ENCODE measurements at regions not wholly inside any gene's neighbourhood (a gene's known extent, or its start where the extent isn't known, plus 50 kb on each side); places are given as distances from the start of the nearest gene placed in this dataset.
"Not testable (repeated sequence)": the region's sequence is repeated elsewhere in the genome, so short reads cannot be mapped to it uniquely, and the experiment has no call there.

GRCh38 chr5:136814619-136815378 is 449.5 kb upstream of the TRPC7 start:
- no peak overlapping the region for H2AFZ ChIP-seq (ENCODE audit: low read depth, low read length)
- no peak overlapping the region for H3K4me3 ChIP-seq (ENCODE audit: low read depth in 1 of 2, low read length in 2 of 2)
- TF ChIP-seq, protein P1, sequence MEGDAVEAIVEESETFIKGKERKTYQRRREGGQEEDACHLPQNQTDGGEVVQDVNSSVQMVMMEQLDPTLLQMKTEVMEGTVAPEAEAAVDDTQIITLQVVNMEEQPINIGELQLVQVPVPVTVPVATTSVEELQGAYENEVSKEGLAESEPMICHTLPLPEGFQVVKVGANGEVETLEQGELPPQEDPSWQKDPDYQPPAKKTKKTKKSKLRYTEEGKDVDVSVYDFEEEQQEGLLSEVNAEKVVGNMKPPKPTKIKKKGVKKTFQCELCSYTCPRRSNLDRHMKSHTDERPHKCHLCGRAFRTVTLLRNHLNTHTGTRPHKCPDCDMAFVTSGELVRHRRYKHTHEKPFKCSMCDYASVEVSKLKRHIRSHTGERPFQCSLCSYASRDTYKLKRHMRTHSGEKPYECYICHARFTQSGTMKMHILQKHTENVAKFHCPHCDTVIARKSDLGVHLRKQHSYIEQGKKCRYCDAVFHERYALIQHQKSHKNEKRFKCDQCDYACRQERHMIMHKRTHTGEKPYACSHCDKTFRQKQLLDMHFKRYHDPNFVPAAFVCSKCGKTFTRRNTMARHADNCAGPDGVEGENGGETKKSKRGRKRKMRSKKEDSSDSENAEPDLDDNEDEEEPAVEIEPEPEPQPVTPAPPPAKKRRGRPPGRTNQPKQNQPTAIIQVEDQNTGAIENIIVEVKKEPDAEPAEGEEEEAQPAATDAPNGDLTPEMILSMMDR (IDR thresholded peaks at IDR 0.05; ENCODE audit: borderline replicate concordance, extremely low read depth, low read length, poor library complexity, severe bottlenecking), result no peak
- no peak for TF ChIP-seq EZH2 (IDR thresholded peaks at IDR 0.05; ENCODE audit: borderline replicate concordance, low read depth, low read length, severe bottlenecking)
- ATAC-seq (ENCODE audit: insufficient read depth, low read depth) (no peak), DNase-seq (no peak)
- no peak overlapping the region for H3K27ac ChIP-seq (ENCODE audit: low read length)
- H3K9me3 ChIP-seq (ENCODE audit: insufficient read depth, low read length, severe bottlenecking), result no peaks in the 10 kb centered on the region
- no peaks in the 10 kb centered on the region for H3K4me1 ChIP-seq (ENCODE audit: insufficient read depth, low read length)
- H3K79me2 ChIP-seq (ENCODE audit: insufficient read depth, low read length), result no peaks in the 10 kb centered on the region
- H3K4me2 ChIP-seq (ENCODE audit: insufficient read depth, low read length), result no peak overlapping the region
- H3K27me3 ChIP-seq (ENCODE audit: insufficient read depth, low read length, poor library complexity), result no peaks in the 10 kb centered on the region
- no peaks in the 10 kb centered on the region for H4K20me1 ChIP-seq (ENCODE audit: insufficient read depth, low read length)
- no peaks in the 10 kb centered on the region for H3K36me3 ChIP-seq (ENCODE audit: insufficient read depth, low read length)
- H3K9ac ChIP-seq (ENCODE audit: low read depth, low read length), result no peak overlapping the region

GRCh38 chr5:136812270-136812669 is 446.9 kb upstream of the TRPC7 start:
- H3K9ac ChIP-seq (ENCODE audit: low read depth, low read length); H3K27ac ChIP-seq (ENCODE audit: low read length); H3K27me3 ChIP-seq (ENCODE audit: insufficient read depth, low read length, poor library complexity); ATAC-seq (ENCODE audit: insufficient read depth, low read depth); H3K79me2 ChIP-seq (ENCODE audit: insufficient read depth, low read length); H3K4me2 ChIP-seq (ENCODE audit: insufficient read depth, low read length); H3K4me1 ChIP-seq (ENCODE audit: insufficient read depth, low read length); H4K20me1 ChIP-seq (ENCODE audit: insufficient read depth, low read length); H2AFZ ChIP-seq (ENCODE audit: low read depth, low read length); H3K9me3 ChIP-seq (ENCODE audit: insufficient read depth, low read length, severe bottlenecking); DNase-seq; H3K4me3 ChIP-seq (ENCODE audit: low read depth in 1 of 2, low read length in 2 of 2); H3K36me3 ChIP-seq (ENCODE audit: insufficient read depth, low read length): not testable (repeated sequence)

DNA sequence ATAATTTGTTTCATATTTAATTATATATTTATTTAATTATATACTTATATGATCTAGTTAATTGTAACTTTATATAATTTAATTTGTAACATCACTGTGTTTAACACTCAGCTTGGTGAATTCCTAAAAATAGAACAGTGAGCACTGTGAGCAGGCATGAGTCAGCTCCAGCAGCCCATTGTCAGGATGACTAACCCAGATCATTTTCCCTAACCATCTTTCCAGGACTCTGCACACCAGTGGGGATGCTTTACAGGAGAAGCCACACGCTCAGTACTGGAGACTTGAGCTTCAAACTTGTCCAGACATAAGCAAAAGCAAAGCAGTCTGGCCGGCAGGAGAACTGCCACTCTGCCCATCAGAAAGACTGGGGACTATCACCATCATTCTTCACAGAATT is 446.2 kb upstream of the TRPC7 start:
- no peaks in the 10 kb centered on the region for H3K27me3 ChIP-seq (ENCODE audit: insufficient read depth, low read length, poor library complexity)
- ATAC-seq (ENCODE audit: insufficient read depth, low read depth), result no peak
- no peaks in the 10 kb centered on the region for H3K79me2 ChIP-seq (ENCODE audit: insufficient read depth, low read length)
- no peak overlapping the region for H2AFZ ChIP-seq (ENCODE audit: low read depth, low read length)
- no peaks in the 10 kb centered on the region for H4K20me1 ChIP-seq (ENCODE audit: insufficient read depth, low read length)
- no peak overlapping the region for H3K4me2 ChIP-seq (ENCODE audit: insufficient read depth, low read length)
- H3K36me3 ChIP-seq (ENCODE audit: insufficient read depth, low read length), result no peaks in the 10 kb centered on the region
- no peak overlapping the region for H3K27ac ChIP-seq (ENCODE audit: low read length)
- H3K9me3 ChIP-seq (ENCODE audit: insufficient read depth, low read length, severe bottlenecking), result no peaks in the 10 kb centered on the region
- H3K9ac ChIP-seq (ENCODE audit: low read depth, low read length), result no peak overlapping the region
- DNase-seq, result no peak
- TF ChIP-seq, protein P1 (IDR thresholded peaks at IDR 0.05; ENCODE audit: borderline replicate concordance, extremely low read depth, low read length, poor library complexity, severe bottlenecking), result no peak
- TF ChIP-seq EZH2 (IDR thresholded peaks at IDR 0.05; ENCODE audit: borderline replicate concordance, low read depth, low read length, severe bottlenecking), result no peak
- H3K4me1 ChIP-seq (ENCODE audit: insufficient read depth, low read length), result no peaks in the 10 kb centered on the region
- no peak overlapping the region for H3K4me3 ChIP-seq (ENCODE audit: low read depth in 1 of 2, low read length in 2 of 2)

- Histone ChIP-seq H3K4me1 (ENCODE audit: insufficient read depth, low read length) (no peaks in the 10 kb centered on the region), H3K27me3 (ENCODE audit: insufficient read depth, low read length, poor library complexity) (no peaks in the 10 kb centered on the region), H3K4me2 (ENCODE audit: insufficient read depth, low read length) (no peak overlapping the region), H3K4me3 (ENCODE audit: low read depth in 1 of 2, low read length in 2 of 2) (no peak overlapping the region), H3K79me2 (ENCODE audit: insufficient read depth, low read length) (no peaks in the 10 kb centered on the region), H3K36me3 (ENCODE audit: insufficient read depth, low read length) (no peaks in the 10 kb centered on the region), H2AFZ (ENCODE audit: low read depth, low read length) (no peak overlapping the region), H3K9ac (ENCODE audit: low read depth, low read length) (no peak overlapping the region), H3K9me3 (ENCODE audit: insufficient read depth, low read length, severe bottlenecking) (no peaks in the 10 kb centered on the region), H3K27ac (ENCODE audit: low read length) (no peak overlapping the region), H4K20me1 (ENCODE audit: insufficient read depth, low read length) (no peaks in the 10 kb centered on the region)
- DNase-seq (no peak), ATAC-seq (ENCODE audit: insufficient read depth, low read depth) (no peak)
- TF ChIP-seq EZH2 (IDR thresholded peaks at IDR 0.05; ENCODE audit: borderline replicate concordance, low read depth, low read length, severe bottlenecking), result no peak
- TF ChIP-seq, protein P1 (IDR thresholded peaks at IDR 0.05; ENCODE audit: borderline replicate concordance, extremely low read depth, low read length, poor library complexity, severe bottlenecking), result no peak
Measured at GRCh38 chr5:136811086-136811485, 445.7 kb upstream of the TRPC7 start.

Measured in DND-41 (cell line).